Osteoblast (primary cell): ENCODE measurements at regions not wholly inside any gene's neighbourhood (a gene's known extent, or its start where the extent isn't known, plus 50 kb on each side); places are given as distances from the start of the nearest gene placed in this dataset.

Experiments
- DNase-seq: peaks from one replicate; pipeline ENCODE4 v3.0.0; 2011; ENCODE audit warnings: low spot score, mixed read lengths; ENCODE audit not compliant: insufficient read length; ENCODE audit errors: missing footprints
- H2AFZ ChIP-seq: 2 replicates; pipeline ENCODE4 v1.6.0; 2011; ENCODE audit warnings: mild to moderate bottlenecking, low read length
- H3K27ac ChIP-seq: 2 replicates; pipeline ENCODE4 v1.5.1; 2011; ENCODE audit warnings: mild to moderate bottlenecking, low read depth, low read length, moderate library complexity
- H3K27me3 ChIP-seq: 2 replicates; pipeline ENCODE4 v1.6.0; 2012; ENCODE audit warnings: mild to moderate bottlenecking, control low read depth, inconsistent platforms, low read length, moderate library complexity; ENCODE audit not compliant: insufficient read depth
- H3K36me3 ChIP-seq: 2 replicates; pipeline ENCODE4 v1.5.1; 2011; ENCODE audit warnings: mild to moderate bottlenecking, low read length, control low read depth, moderate library complexity; ENCODE audit not compliant: insufficient read depth
- H3K4me1 ChIP-seq: 2 replicates; pipeline ENCODE4 v1.5.1; 2011; ENCODE audit warnings: mild to moderate bottlenecking, low read length, control low read depth, moderate library complexity; ENCODE audit not compliant: insufficient read depth
- H3K4me2 ChIP-seq: 2 replicates; pipeline ENCODE4 v1.6.0; 2011; ENCODE audit warnings: mild to moderate bottlenecking, low read length; ENCODE audit not compliant: insufficient read depth
- H3K4me3 ChIP-seq: fragments of 200-600 bp; sonication (generic); 3 replicates; pipeline ENCODE4 v1.5.1; 2012; ENCODE audit warnings: mild to moderate bottlenecking, low read length, inconsistent platforms; ENCODE audit not compliant: insufficient read depth
- H3K79me2 ChIP-seq: 2 replicates; pipeline ENCODE4 v1.6.0; 2012; ENCODE audit warnings: mild to moderate bottlenecking, low read length, control low read depth, inconsistent platforms; ENCODE audit not compliant: insufficient read depth
- H3K9me3 ChIP-seq: 2 replicates; pipeline ENCODE4 v1.5.1; 2011; ENCODE audit warnings: low read depth, low read length, control low read depth
- H4K20me1 ChIP-seq: 2 replicates; pipeline ENCODE4 v1.6.0; 2012; ENCODE audit warnings: mild to moderate bottlenecking, low read length, control low read depth; ENCODE audit not compliant: insufficient read depth
- TF ChIP-seq, protein P1 (sequence below): IDR thresholded peaks from 2 replicates; pipeline ENCODE4 v1.5.1; 2011; ENCODE audit warnings: mild to moderate bottlenecking, low read depth, low read length, moderate library complexity; ENCODE audit errors: extremely low read depth

DNA sequence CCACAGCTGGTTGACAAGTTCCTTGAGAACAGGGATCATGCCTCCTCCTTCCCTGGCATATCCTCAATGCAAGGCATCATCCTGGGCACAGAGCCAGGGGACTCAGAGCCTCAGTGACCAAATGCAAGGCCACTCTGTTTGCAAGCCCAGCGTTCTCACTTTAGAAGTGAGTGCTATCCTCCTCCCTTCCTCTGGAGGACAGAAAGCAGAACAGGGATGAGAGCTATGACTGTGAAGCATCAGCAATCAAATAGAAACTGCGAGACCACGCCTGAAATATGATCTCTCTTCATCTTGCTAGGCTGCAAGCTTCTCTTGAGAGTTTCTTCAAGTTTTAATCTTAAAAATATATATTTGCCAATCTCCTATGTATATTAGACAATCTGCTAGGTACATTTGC lies 119.8 kb downstream of the LRATD1 start:
- no peaks in the 10 kb centered on the region for H3K36me3 ChIP-seq
- no peak overlapping the region for H3K27ac ChIP-seq
- no peak overlapping the region for H3K4me3 ChIP-seq
- no peaks in the 10 kb centered on the region for H3K27me3 ChIP-seq
- DNase-seq: no peak
- H3K4me1 ChIP-seq: peaks cover 13% of the 10 kb centered on the region
- TF ChIP-seq, protein P1, sequence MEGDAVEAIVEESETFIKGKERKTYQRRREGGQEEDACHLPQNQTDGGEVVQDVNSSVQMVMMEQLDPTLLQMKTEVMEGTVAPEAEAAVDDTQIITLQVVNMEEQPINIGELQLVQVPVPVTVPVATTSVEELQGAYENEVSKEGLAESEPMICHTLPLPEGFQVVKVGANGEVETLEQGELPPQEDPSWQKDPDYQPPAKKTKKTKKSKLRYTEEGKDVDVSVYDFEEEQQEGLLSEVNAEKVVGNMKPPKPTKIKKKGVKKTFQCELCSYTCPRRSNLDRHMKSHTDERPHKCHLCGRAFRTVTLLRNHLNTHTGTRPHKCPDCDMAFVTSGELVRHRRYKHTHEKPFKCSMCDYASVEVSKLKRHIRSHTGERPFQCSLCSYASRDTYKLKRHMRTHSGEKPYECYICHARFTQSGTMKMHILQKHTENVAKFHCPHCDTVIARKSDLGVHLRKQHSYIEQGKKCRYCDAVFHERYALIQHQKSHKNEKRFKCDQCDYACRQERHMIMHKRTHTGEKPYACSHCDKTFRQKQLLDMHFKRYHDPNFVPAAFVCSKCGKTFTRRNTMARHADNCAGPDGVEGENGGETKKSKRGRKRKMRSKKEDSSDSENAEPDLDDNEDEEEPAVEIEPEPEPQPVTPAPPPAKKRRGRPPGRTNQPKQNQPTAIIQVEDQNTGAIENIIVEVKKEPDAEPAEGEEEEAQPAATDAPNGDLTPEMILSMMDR: no peak
- no peaks in the 10 kb centered on the region for H4K20me1 ChIP-seq
- no peak overlapping the region for H2AFZ ChIP-seq
- no peak overlapping the region for H3K4me2 ChIP-seq
- H3K9me3 ChIP-seq: no peaks in the 10 kb centered on the region
- no peaks in the 10 kb centered on the region for H3K79me2 ChIP-seq

DNA sequence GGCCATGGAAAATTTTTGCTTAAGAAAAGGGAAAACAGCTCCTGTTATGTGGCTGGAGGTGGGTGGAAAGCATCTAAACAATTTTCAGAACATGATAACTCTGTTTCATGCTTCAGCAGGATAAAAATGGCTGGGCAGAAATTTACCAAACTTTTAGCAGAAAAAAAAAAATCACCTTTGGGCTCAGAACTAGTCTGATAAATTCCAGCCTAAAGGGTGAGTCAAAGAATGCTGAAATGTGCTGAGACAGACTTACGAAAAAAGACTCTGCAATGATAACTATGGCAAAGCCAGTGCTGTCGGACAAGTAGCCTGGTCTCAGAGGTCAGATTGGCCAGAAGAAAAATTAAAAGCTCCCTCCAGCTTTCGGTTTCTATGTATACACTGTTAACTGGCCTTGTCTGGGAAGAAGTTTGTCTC lies 123.6 kb downstream of the LRATD1 start:
- no peaks in the 10 kb centered on the region for H3K9me3 ChIP-seq
- TF ChIP-seq, protein P1: no peak
- peak overlapping the region; percentile 46 for H3K27ac ChIP-seq
- H3K4me1 ChIP-seq: peaks cover 17% of the 10 kb centered on the region
- H3K4me3 ChIP-seq: no peak overlapping the region
- no peak for DNase-seq
- H4K20me1 ChIP-seq: no peaks in the 10 kb centered on the region
- no peaks in the 10 kb centered on the region for H3K79me2 ChIP-seq
- H2AFZ ChIP-seq: peak overlapping the region; percentile 50
- no peaks in the 10 kb centered on the region for H3K36me3 ChIP-seq
- no peaks in the 10 kb centered on the region for H3K27me3 ChIP-seq
- H3K4me2 ChIP-seq: peak overlapping the region; percentile 46

GRCh38 chr2:14756981-14757657 lies 124.6 kb downstream of the LRATD1 start:
- H3K27me3 ChIP-seq: no peaks in the 10 kb centered on the region
- H3K9me3 ChIP-seq: no peaks in the 10 kb centered on the region
- no peak overlapping the region for H3K4me3 ChIP-seq
- H2AFZ ChIP-seq: peak overlapping the region; percentile 69
- TF ChIP-seq, protein P1: no peak
- no peaks in the 10 kb centered on the region for H3K36me3 ChIP-seq
- peak overlapping the region; percentile 46 for H3K27ac ChIP-seq
- H3K79me2 ChIP-seq: no peaks in the 10 kb centered on the region
- peak overlapping the region; percentile 46 for H3K4me2 ChIP-seq
- peaks cover 17% of the 10 kb centered on the region for H3K4me1 ChIP-seq
- H4K20me1 ChIP-seq: no peaks in the 10 kb centered on the region
- DNase-seq: peak; percentile 89

DNA sequence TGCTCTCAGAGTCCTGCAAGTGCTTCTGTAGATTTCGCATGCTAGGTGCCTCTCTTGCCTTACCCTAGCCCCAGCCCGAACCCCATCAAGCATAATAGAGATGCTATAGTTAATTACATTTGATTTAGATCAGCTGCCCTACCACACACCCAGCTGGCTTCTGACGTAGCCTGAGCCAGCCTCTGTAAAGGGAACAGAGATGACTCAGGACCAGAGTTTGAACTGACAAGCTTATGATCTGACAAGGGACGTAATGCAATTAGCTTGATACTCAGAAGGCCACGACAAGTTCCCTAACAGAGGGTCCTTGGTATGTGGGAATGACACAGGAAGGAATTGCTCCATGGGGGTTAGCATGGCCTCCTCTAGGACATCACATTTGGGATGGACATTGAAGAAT lies 126.6 kb downstream of the LRATD1 start:
- Histone ChIP-seq H3K27ac (no peak overlapping the region), H3K27me3 (no peaks in the 10 kb centered on the region), H4K20me1 (no peaks in the 10 kb centered on the region), H3K4me3 (no peak overlapping the region), H3K9me3 (no peaks in the 10 kb centered on the region), H3K36me3 (no peaks in the 10 kb centered on the region), H3K79me2 (no peaks in the 10 kb centered on the region), H3K4me1 (peaks cover 17% of the 10 kb centered on the region), H2AFZ (no peak overlapping the region), H3K4me2 (no peak overlapping the region)
- DNase-seq: no peak
- TF ChIP-seq, protein P1: no peak
